Right renal cortex interstitium (tissue), 3 donors: ENCODE measurements at regions not wholly inside any gene's neighbourhood (a gene's known extent, or its start where the extent isn't known, plus 50 kb on each side); places are given as distances from the start of the nearest gene placed in this dataset.

ENCODE experiments used
- DNase-seq, 3 donors: peaks; one replicate each; pipeline ENCODE4 v3.0.0-alpha.2; 2013; ENCODE audit warnings: low read depth in 3 of 3, low spot score in 2 of 3

- no peak for DNase-seq
Measured at GRCh38 chr1:47551971-47552528, 114.2 kb downstream of the FOXD2 start.

GRCh38 chr1:47554082-47554481 lies 116.2 kb downstream of the FOXD2 start:
- no peak for DNase-seq

GRCh38 chr1:47554901-47555300 lies 117.1 kb downstream of the FOXD2 start:
- DNase-seq = no peak

DNA sequence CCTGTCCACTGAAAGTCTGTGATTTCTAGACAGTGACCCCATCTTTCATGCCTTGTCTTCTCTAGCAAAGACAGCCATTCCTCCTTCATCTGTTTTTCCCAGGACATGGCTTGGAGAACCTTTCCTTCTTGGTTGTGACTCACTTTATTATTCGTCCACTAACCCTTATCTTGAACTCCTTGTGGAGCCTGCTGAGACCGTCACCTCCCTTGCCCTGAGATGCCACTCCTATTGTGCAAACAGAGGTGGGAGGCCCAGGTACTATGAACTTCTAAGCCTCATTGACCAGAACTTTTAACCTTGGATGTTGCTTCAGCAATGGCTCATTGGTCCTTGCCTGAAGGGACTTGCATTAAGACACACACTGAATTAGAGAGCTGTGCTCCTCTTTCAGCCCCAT lies 117.5 kb downstream of the FOXD2 start:
- no peak for DNase-seq

- DNase-seq = no peak
Measured at GRCh38 chr1:47555841-47556560, 118.2 kb downstream of the FOXD2 start.

DNA sequence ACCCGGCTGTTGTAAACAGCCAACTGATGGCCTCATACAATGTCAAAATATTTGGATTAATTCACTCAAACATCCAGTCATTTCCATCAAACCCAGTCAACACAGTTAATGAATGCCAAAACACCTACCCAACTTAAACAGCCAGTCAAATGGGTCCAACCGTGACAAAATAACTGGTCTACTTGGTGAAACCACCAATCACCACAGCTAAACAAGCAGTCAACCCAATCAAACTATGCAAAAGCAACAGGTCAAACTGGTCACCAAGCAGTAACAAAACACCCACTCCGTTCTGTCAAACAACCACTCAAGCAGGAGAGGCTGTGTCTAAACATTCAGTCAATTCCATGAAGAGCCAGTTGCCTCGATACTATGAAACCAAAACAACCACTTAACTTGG lies 119.2 kb downstream of the FOXD2 start:
- no peak for DNase-seq

GRCh38 chr1:47558601-47559593 lies 121.1 kb downstream of the FOXD2 start:
- DNase-seq = no peak

DNA sequence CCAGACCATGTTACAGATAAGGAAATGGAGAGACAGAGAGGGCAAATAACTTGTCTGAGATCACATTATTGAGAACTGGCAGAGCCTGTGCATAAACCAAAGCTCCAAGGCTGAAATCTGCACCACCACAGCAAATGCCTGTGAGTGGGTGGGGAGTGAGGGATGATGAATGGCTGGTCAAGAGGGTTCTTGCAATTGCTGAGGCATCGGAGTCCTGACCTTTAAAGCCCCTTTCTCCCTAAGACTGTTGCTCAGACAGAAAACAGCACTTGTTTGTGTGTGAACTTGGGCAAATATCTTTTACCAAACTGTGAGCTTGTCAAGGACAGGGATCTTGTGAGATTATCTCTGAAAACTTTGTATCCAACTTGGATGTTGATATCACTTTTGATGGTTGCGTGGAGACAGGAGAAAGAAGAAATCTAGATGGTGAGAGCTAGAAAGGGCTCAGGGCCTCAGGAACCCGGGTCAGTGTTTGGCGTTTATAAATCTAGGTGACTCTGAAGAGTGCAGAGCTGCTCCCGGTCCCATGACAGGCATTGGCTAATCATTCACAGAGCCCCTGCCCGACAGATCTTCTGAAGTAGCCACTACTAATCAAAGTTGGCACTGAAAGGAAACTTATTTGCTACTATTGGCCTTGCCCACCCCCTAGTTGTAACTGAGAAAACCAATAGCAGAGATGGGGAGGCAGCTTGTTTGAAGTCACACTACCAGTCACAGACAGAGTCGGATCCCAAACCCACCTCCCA lies 122.3 kb downstream of the FOXD2 start:
- no peak for DNase-seq

GRCh38 chr1:47561523-47562007 lies 123.7 kb downstream of the FOXD2 start:
- no peak for DNase-seq

GRCh38 chr1:47562147-47562546 lies 124.3 kb downstream of the FOXD2 start:
- DNase-seq = no peak

GRCh38 chr1:47562799-47563198 lies 125.0 kb downstream of the FOXD2 start:
- no peak for DNase-seq

DNA sequence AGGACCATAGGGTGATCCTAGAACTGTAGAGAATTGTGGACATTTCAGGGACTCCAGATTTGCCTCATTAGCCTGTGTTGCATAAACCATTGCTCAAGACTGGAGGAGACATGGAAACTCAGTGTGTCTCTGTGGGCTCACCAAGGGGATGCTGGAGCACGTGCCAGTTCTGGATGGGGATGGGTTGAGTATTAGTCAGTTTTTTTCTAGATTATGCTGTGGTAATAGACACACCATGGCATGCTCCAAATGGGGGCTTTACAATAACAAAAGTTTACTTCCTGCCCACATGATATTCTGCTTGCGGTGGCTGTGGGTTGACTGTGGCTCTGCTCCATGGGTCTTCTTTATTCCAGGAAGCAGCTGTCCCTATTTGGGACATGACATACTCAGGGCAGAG lies 125.4 kb downstream of the FOXD2 start:
- no peak for DNase-seq

- DNase-seq = no peak
Measured at GRCh38 chr1:47564570-47564969, 126.7 kb downstream of the FOXD2 start.

DNA sequence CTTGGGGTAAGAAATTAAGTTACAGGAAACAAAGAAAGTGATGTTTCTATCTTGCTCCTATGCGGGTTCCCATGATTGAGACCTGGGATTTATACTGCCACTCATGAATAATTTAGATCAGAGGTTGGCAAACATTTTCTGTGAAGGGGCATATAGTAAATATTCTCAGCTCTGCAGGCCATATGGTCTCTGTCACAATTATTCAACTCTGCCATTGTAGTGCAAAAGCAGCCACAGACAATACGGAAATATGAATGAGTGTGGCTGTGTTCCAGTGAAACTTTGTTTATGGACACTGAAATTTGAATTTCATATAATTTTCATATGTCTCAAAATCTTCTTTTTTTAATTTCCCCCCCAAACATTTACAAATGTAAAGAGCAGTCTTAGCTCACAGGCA lies 127.2 kb downstream of the FOXD2 start:
- DNase-seq = no peak

DNA sequence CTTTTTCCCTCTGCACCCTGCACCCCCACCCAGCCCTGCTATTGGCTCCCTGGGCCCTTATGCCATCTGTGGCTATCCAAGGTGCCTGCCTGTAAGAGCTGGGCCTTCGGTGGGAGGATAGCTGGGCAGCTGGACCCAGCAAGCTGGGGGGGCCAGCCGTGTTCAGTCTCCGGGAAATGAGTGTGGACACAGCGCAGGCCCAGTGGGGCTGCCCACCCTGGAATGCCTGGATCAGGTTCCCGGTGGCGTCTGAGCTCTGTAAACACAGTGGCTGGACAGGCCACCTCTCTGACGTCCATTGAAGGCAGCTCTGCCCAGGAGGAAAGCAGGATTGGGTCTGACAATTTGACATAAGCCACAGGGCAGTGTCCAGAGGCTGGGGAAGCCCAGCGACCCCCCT lies 127.8 kb downstream of the FOXD2 start:
- DNase-seq = no peak

DNA sequence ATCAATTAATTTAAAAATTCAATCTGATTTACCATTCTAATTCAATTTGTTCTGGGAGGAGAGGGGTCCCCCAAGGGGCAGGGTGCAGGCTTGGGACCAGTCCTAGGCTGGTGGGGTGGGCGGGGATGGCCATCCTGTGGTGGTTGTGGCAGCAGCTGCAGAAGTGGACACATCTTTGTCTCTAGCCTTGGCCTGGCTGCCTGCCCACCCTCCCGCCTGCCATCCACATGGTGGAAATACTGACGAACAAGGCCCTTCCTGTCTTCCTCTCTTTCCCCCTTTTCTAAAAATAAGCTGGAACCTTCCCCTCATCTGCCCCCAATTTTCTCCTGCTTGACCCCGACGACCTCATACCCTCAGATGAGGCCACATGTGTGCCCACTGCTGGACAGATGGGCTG lies 130.9 kb downstream of the FOXD2 start:
- no peak for DNase-seq

DNA sequence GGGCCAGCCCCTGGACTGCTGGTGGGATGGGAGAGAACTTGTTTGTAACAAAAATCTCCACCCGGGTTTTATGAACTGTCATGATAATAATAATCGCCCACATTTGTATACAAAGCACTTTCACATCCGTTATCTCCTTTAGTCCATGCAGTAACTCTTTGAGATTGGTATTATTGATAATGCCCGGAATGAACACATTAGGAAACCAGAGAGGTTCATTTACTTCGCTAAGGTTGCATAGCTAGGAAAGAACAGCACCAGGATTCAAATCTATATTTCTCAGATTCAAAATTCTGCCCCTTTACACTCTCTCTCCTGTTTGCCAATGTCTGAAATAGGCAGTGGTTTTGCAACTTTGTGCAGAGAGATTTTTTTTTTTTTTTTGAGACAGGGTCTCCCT lies 131.4 kb downstream of the FOXD2 start:
- DNase-seq = no peak

GRCh38 chr1:47569681-47570470 lies 132.0 kb downstream of the FOXD2 start:
- no peak for DNase-seq

GRCh38 chr1:47571161-47571560 lies 133.3 kb downstream of the FOXD2 start:
- DNase-seq = no peak

DNA sequence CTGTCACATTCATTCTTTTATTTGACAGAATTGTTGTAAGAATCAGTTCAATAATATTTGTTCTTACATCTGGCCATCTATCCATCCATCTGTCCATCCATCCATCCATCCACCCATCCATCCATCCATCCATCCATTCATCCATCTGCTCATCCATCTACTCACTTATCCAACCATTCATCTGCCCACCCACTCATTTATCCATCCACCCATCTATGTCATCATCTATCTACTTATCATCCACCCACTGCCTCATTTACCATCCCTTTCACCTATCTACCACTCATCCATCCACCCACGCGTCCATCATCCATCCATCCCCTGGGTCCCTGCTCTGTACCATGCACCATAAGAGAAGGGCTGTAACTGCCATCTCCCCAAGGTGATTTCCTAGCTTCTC lies 134.1 kb downstream of the FOXD2 start:
- no peak for DNase-seq
